ENCODE measurements at regions not wholly inside any gene's neighbourhood (a gene's known extent, or its start where the extent isn't known, plus 50 kb on each side); places are given as distances from the start of the nearest gene placed in this dataset.

DNA sequence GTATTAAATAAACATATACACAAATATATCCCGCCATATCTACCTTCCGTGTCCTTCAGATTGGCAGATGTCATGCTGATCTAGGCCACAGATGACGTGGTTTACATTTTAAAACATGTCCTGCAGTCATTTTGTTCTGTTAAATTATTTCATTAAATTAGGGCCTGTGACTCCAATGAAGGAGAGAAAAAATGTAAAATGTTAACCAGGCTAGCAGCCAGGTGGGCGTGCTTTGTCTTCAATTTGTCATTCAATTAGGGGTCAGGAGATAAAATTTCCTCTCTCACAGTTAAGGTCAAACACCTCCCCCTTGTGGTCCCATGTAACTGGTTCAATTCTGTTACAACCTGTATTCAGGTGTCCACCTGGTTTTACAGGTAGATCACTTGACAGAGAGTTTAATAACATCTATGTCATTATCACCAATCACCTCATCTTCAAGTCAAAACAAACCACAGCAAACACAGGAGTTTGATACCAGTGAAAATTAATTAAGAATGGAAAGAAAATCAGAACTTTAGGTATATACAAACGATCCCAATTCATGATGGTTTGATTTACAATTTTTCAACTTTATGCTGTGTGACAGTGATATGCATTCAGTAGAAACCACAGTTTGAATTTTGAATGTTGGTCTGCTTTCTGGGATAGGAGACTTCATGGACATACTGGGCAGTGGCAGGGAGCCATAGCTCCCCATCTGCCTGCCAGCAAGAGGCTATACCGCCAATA lies 339.4 kb downstream of the CMPK2 start:
- CTCF ChIA-PET, result no interaction called here

DNA sequence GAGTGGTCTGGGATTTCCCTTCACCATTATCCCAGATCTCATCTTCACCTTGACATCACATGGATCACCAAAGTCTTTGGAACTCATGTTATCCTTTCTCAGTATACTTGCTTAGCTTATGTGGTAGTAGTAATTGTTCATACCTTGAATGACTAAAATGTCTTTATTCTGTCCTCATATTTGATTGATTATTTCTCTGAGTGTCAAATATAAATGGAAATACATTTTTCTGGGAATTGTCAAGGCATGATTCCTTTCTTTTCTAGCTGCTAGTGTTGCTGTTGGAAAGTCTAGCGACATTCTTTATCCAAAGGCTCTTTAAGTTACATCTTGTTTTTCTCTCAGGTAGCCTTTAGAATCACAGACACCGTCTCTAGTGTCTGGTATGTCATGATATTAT lies 334.4 kb downstream of the CMPK2 start:
- POLR2A ChIA-PET, result no interaction called here
- no peak overlapping the region for H3K27ac ChIP-seq (ENCODE audit: low read length)
- CTCF ChIA-PET, result no interaction called here
- ATAC-seq (no peak), DNase-seq (ENCODE audit: low read depth, low spot score) (no peak)
- H3K4me1 ChIP-seq (ENCODE audit: control insufficient read depth, insufficient read depth, low read length), result no peaks in the 10 kb centered on the region
- H3K36me3 ChIP-seq (ENCODE audit: control insufficient read depth, insufficient read depth, low read length), result no peaks in the 10 kb centered on the region
- TF ChIP-seq, protein P1, sequence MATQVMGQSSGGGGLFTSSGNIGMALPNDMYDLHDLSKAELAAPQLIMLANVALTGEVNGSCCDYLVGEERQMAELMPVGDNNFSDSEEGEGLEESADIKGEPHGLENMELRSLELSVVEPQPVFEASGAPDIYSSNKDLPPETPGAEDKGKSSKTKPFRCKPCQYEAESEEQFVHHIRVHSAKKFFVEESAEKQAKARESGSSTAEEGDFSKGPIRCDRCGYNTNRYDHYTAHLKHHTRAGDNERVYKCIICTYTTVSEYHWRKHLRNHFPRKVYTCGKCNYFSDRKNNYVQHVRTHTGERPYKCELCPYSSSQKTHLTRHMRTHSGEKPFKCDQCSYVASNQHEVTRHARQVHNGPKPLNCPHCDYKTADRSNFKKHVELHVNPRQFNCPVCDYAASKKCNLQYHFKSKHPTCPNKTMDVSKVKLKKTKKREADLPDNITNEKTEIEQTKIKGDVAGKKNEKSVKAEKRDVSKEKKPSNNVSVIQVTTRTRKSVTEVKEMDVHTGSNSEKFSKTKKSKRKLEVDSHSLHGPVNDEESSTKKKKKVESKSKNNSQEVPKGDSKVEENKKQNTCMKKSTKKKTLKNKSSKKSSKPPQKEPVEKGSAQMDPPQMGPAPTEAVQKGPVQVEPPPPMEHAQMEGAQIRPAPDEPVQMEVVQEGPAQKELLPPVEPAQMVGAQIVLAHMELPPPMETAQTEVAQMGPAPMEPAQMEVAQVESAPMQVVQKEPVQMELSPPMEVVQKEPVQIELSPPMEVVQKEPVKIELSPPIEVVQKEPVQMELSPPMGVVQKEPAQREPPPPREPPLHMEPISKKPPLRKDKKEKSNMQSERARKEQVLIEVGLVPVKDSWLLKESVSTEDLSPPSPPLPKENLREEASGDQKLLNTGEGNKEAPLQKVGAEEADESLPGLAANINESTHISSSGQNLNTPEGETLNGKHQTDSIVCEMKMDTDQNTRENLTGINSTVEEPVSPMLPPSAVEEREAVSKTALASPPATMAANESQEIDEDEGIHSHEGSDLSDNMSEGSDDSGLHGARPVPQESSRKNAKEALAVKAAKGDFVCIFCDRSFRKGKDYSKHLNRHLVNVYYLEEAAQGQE (IDR thresholded peaks at IDR 0.05; ENCODE audit: insufficient read depth in 1 of 2, low read depth in 2 of 2, low read length in 1 of 2), result no peak
- TF ChIP-seq, protein P2, sequence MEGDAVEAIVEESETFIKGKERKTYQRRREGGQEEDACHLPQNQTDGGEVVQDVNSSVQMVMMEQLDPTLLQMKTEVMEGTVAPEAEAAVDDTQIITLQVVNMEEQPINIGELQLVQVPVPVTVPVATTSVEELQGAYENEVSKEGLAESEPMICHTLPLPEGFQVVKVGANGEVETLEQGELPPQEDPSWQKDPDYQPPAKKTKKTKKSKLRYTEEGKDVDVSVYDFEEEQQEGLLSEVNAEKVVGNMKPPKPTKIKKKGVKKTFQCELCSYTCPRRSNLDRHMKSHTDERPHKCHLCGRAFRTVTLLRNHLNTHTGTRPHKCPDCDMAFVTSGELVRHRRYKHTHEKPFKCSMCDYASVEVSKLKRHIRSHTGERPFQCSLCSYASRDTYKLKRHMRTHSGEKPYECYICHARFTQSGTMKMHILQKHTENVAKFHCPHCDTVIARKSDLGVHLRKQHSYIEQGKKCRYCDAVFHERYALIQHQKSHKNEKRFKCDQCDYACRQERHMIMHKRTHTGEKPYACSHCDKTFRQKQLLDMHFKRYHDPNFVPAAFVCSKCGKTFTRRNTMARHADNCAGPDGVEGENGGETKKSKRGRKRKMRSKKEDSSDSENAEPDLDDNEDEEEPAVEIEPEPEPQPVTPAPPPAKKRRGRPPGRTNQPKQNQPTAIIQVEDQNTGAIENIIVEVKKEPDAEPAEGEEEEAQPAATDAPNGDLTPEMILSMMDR (IDR thresholded peaks at IDR 0.05), result no peak
- no peak for TF ChIP-seq TCF7L2 (IDR thresholded peaks at IDR 0.05; ENCODE audit: low read depth, low read length)
- H3K9me3 ChIP-seq (ENCODE audit: control insufficient read depth, insufficient read depth, low read depth, low read length), result no peaks in the 10 kb centered on the region
- no TSS peak for BruUV-seq (replicated peaks)
- H3K27me3 ChIP-seq (ENCODE audit: control insufficient read depth, insufficient read depth, low read length), result no peaks in the 10 kb centered on the region
- in situ Hi-C loops (cut with HindIII; ENCODE audit: low pct_unique_long_range_greater_than_20kb, low sequenced_read_pairs), result no loop called here
- intact Hi-C loops (cut with micrococcal nuclease; ENCODE audit: unreplicated experiment), result no loop called here
- H3K4me3 ChIP-seq (ENCODE audit: low read depth in 2 of 2, low read length in 2 of 2), result no peak overlapping the region

More for the DNA sequence above, 339.4 kb downstream of the CMPK2 start:
- no peak overlapping the region for H3K4me3 ChIP-seq (ENCODE audit: low read depth in 2 of 2, low read length in 2 of 2)
- H3K9me3 ChIP-seq (ENCODE audit: control insufficient read depth, insufficient read depth, low read depth, low read length), result no peaks in the 10 kb centered on the region
- H3K27ac ChIP-seq (ENCODE audit: low read length), result no peak overlapping the region
- TF ChIP-seq, protein P1 (IDR thresholded peaks at IDR 0.05; ENCODE audit: insufficient read depth in 1 of 2, low read depth in 2 of 2, low read length in 1 of 2), result no peak
- no peak for TF ChIP-seq SIN3A (IDR thresholded peaks at IDR 0.05; ENCODE audit: borderline replicate concordance, insufficient read depth, low read depth, low read length)
- H3K36me3 ChIP-seq (ENCODE audit: control insufficient read depth, insufficient read depth, low read length), result no peaks in the 10 kb centered on the region
- H3K4me1 ChIP-seq (ENCODE audit: control insufficient read depth, insufficient read depth, low read length), result no peaks in the 10 kb centered on the region
- no peaks in the 10 kb centered on the region for H3K27me3 ChIP-seq (ENCODE audit: control insufficient read depth, insufficient read depth, low read length)
- DNase-seq (ENCODE audit: low read depth, low spot score), result no peak
- POLR2A ChIA-PET, result no interaction called here
- no TSS peak for BruUV-seq (replicated peaks)
- no peak for ATAC-seq
- intact Hi-C loops (cut with micrococcal nuclease; ENCODE audit: unreplicated experiment), result no loop called here
- in situ Hi-C loops (cut with HindIII; ENCODE audit: low pct_unique_long_range_greater_than_20kb, low sequenced_read_pairs), result no loop called here
